NCI-H460 (cell line): ENCODE measurements at regions not wholly inside any gene's neighbourhood (a gene's known extent, or its start where the extent isn't known, plus 50 kb on each side); places are given as distances from the start of the nearest gene placed in this dataset.

ENCODE experiments used
- DNase-seq: peaks from one replicate; pipeline ENCODE4 v3.0.0-alpha.2; 2016; ENCODE audit warnings: low read depth; ENCODE audit errors: extremely low read depth

GRCh38 chr9:87818308-87818707 is 64.4 kb upstream of the SPATA31E1 start:
- DNase-seq = no peak

GRCh38 chr9:87824216-87824875 is 58.3 kb upstream of the SPATA31E1 start:
- no peak for DNase-seq

GRCh38 chr9:87824886-87825285 is 57.8 kb upstream of the SPATA31E1 start:
- no peak for DNase-seq

GRCh38 chr9:87826331-87826730 is 56.3 kb upstream of the SPATA31E1 start:
- no peak for DNase-seq

GRCh38 chr9:87827341-87827740 is 55.3 kb upstream of the SPATA31E1 start:
- no peak for DNase-seq

GRCh38 chr9:87829756-87830155 is 52.9 kb upstream of the SPATA31E1 start:
- DNase-seq = no peak

GRCh38 chr9:87830446-87830845 is 52.2 kb upstream of the SPATA31E1 start:
- no peak for DNase-seq

- DNase-seq = no peak
Observed at GRCh38 chr9:87831159-87831558, 51.5 kb upstream of the SPATA31E1 start.
